T-cell (primary cell): ENCODE measurements at regions not wholly inside any gene's neighbourhood (a gene's known extent, or its start where the extent isn't known, plus 50 kb on each side); places are given as distances from the start of the nearest gene placed in this dataset.

Experiments used
- ATAC-seq, 4 experiments: fragments of 200-7000 bp in 3 of 4; fragments of 150-1000 bp in 1 of 4; cut with Tn5 transposase; replicated peaks in 1 of 4; 1 replicate in 3 of 4; 2 replicates in 1 of 4; pipeline ENCODE4 v1.10.0; 2021; ENCODE audit warnings: moderate library complexity in 3 of 4, mild to moderate bottlenecking in 2 of 4, moderate number of reproducible peaks in 1 of 4
- CTCF ChIA-PET, 2 donors: fragments of 300-600 bp; sonication (Branson Sonifier 250); formaldehyde crosslinking; loops; one replicate each; lab custom pipeline; 2022; ENCODE audit warnings: antibody characterized with exemption in 2 of 2; lab: Charles Lee
- POLR2A ChIA-PET, 2 donors: fragments of 300-600 bp; sonication (Branson Sonifier 250); formaldehyde crosslinking; loops; one replicate each; lab custom pipeline; 2022; ENCODE audit warnings: antibody characterized with exemption in 2 of 2; lab: Charles Lee
- DNase-seq, 35 experiments: peaks; one replicate each; pipeline versions ENCODE4 v3.0.0 to v3.0.0-alpha.2; 2013 to 2023
- H3K27ac ChIP-seq: one replicate; pipeline ENCODE4 v1.5.1; 2013; ENCODE audit warnings: low read length
- H3K27me3 ChIP-seq, 2 experiments: replicated peaks in 1 of 2; 1 replicate in 1 of 2; 2 replicates in 1 of 2; pipeline versions ENCODE4 v1.6.1 to v1.7.0; 2013; ENCODE audit warnings: low read length in 1 of 2, mixed read lengths in 1 of 2; ENCODE audit not compliant: control insufficient read depth in 2 of 2, insufficient read depth in 2 of 2; ENCODE audit errors: extremely low read depth in 1 of 2
- H3K36me3 ChIP-seq, 2 donors: 1 replicate in 1 of 2; 2 replicates in 1 of 2; pipeline versions ENCODE4 v1.6.1 to v1.7.0; 2013; ENCODE audit warnings: low read length in 1 of 2; ENCODE audit not compliant: control insufficient read depth in 2 of 2, insufficient read depth in 1 of 2; ENCODE audit errors: extremely low read depth in 1 of 2
- H3K4me1 ChIP-seq, 2 experiments: 1 replicate in 1 of 2; 2 replicates in 1 of 2; pipeline versions ENCODE4 v1.6.1 to v1.7.0; 2013; ENCODE audit warnings: low read length in 2 of 2, mixed read lengths in 1 of 2; ENCODE audit not compliant: insufficient read depth in 2 of 2, control insufficient read depth in 1 of 2; ENCODE audit errors: extremely low read depth in 1 of 2
- H3K4me3 ChIP-seq, 2 donors: 1 replicate in 1 of 2; 2 replicates in 1 of 2; pipeline versions ENCODE4 v1.5.1 to v1.7.0; 2013; ENCODE audit warnings: mild to moderate bottlenecking in 2 of 2, low read length in 1 of 2, moderate library complexity in 1 of 2; ENCODE audit not compliant: control insufficient read depth in 1 of 2; ENCODE audit errors: extremely low read depth in 1 of 2
- H3K9me3 ChIP-seq: 2 replicates; pipeline ENCODE4 v1.7.0; 2013
- H3K27ac Mint-ChIP-seq, 2 donors: one replicate each; pipeline ENCODE4 v1.8.0; 2020 to 2021; ENCODE audit warnings: mild to moderate bottlenecking in 2 of 2, mixed read lengths in 2 of 2
- H3K27me3 Mint-ChIP-seq, 2 donors: one replicate each; pipeline ENCODE4 v1.8.0; 2021 to 2022; ENCODE audit warnings: mixed read lengths in 2 of 2
- H3K36me3 Mint-ChIP-seq: one replicate; pipeline ENCODE4 v1.8.0; 2021; ENCODE audit warnings: mixed read lengths
- H3K4me1 Mint-ChIP-seq, 3 donors: one replicate each; pipeline ENCODE4 v1.8.0; 2020 to 2022; ENCODE audit warnings: mixed read lengths in 3 of 3, mild to moderate bottlenecking in 1 of 3
- H3K4me3 Mint-ChIP-seq, 3 donors: one replicate each; pipeline ENCODE4 v1.8.0; 2020 to 2022; ENCODE audit warnings: mild to moderate bottlenecking in 3 of 3, mixed read lengths in 3 of 3, moderate library complexity in 3 of 3
- H3K9me3 Mint-ChIP-seq, 3 donors: one replicate each; pipeline ENCODE4 v1.8.0; 2020 to 2022; ENCODE audit warnings: mixed read lengths in 3 of 3
- WGBS: methylation state at CpG from one replicate; pipeline ENCODE4 v1.1.5; 2013; ENCODE audit warnings: missing lambda C conversion rate; ENCODE audit not compliant: insufficient coverage; 5-methylcytosine and 5-hydroxymethylcytosine counted together

- DNase-seq (no peak), ATAC-seq (no peak)
- H3K4me3 Mint-ChIP-seq, result no peak overlapping the region
- Histone ChIP-seq H3K27me3 (peaks cover 0 to 24% of the 10 kb centered on the region in 2 experiments), H3K36me3 (no peaks in the 10 kb centered on the region), H3K27ac (no peak overlapping the region), H3K4me1 (no peaks in the 10 kb centered on the region), H3K4me3 (no peak overlapping the region), H3K9me3 (no peaks in the 10 kb centered on the region)
- 100% methylated on average over 1 of the region's 2 CpGs for WGBS
- ChIA-PET CTCF (no interaction called here), POLR2A (no interaction called here)
- no peaks in the 10 kb centered on the region for H3K36me3 Mint-ChIP-seq
- H3K4me1 Mint-ChIP-seq, result no peaks in the 10 kb centered on the region
- no peak overlapping the region for H3K27ac Mint-ChIP-seq
- H3K9me3 Mint-ChIP-seq, result no peaks in the 10 kb centered on the region
- H3K27me3 Mint-ChIP-seq, result peaks cover 5 to 10% of the 10 kb centered on the region in 2 donors
Measured at GRCh38 chr5:171706736-171707441, 78.7 kb upstream of the SMIM23 start.

GRCh38 chr5:171707442-171707792 lies 78.2 kb upstream of the SMIM23 start:
- no peaks in the 10 kb centered on the region for H3K36me3 ChIP-seq
- CTCF ChIA-PET, result no interaction called here
- POLR2A ChIA-PET, result no interaction called here

GRCh38 chr5:171709930-171710329 lies 75.7 kb upstream of the SMIM23 start:
- H3K9me3 ChIP-seq, result no peaks in the 10 kb centered on the region
- H3K36me3 ChIP-seq, result no peaks in the 10 kb centered on the region
- no peak overlapping the region for H3K4me3 Mint-ChIP-seq
- DNase-seq (no peak), ATAC-seq (no peak)
- CTCF ChIA-PET, result no interaction called here
- H3K27me3 Mint-ChIP-seq, result peaks cover 8 to 11% of the 10 kb centered on the region in 2 donors
- H3K27ac ChIP-seq, result no peak overlapping the region
- no peak overlapping the region for H3K4me3 ChIP-seq
- POLR2A ChIA-PET, result no interaction called here
- H3K36me3 Mint-ChIP-seq, result no peaks in the 10 kb centered on the region
- H3K4me1 Mint-ChIP-seq, result no peaks in the 10 kb centered on the region
- no peaks in the 10 kb centered on the region for H3K9me3 Mint-ChIP-seq
- WGBS, result 78% methylated on average over 3 of the region's 5 CpGs
- H3K4me1 ChIP-seq, result no peaks in the 10 kb centered on the region
- H3K27me3 ChIP-seq, result peaks cover 0 to 15% of the 10 kb centered on the region in 2 experiments
- H3K27ac Mint-ChIP-seq, result no peak overlapping the region

More at GRCh38 chr5:171707442-171707792, 78.2 kb upstream of the SMIM23 start:
- DNase-seq (no peak), ATAC-seq (no peak)
- Mint-ChIP-seq H3K36me3 (no peaks in the 10 kb centered on the region), H3K9me3 (no peaks in the 10 kb centered on the region), H3K4me1 (no peaks in the 10 kb centered on the region), H3K27me3 (peaks cover 8 to 13% of the 10 kb centered on the region in 2 donors), H3K27ac (no peak overlapping the region), H3K4me3 (no peak overlapping the region)
- no peaks in the 10 kb centered on the region for H3K4me1 ChIP-seq
- H3K27ac ChIP-seq, result no peak overlapping the region
- no peak overlapping the region for H3K4me3 ChIP-seq
- WGBS, result 75% methylated on average over 1 of the region's 1 CpG
- peaks cover 0 to 27% of the 10 kb centered on the region in 2 experiments for H3K27me3 ChIP-seq
- H3K9me3 ChIP-seq, result no peaks in the 10 kb centered on the region

GRCh38 chr5:171710451-171711024 lies 75.1 kb upstream of the SMIM23 start:
- Histone ChIP-seq H3K9me3 (no peaks in the 10 kb centered on the region), H3K4me3 (no peak overlapping the region), H3K27me3 (peaks cover 0 to 17% of the 10 kb centered on the region in 2 experiments), H3K36me3 (no peaks in the 10 kb centered on the region), H3K4me1 (no peaks in the 10 kb centered on the region), H3K27ac (no peak overlapping the region)
- DNase-seq (no peak), ATAC-seq (no peak)
- no peaks in the 10 kb centered on the region for H3K36me3 Mint-ChIP-seq
- ChIA-PET CTCF (no interaction called here), POLR2A (no interaction called here)
- H3K27ac Mint-ChIP-seq, result no peak overlapping the region
- no peaks in the 10 kb centered on the region for H3K9me3 Mint-ChIP-seq
- peaks cover 6 to 9% of the 10 kb centered on the region in 2 donors for H3K27me3 Mint-ChIP-seq
- H3K4me1 Mint-ChIP-seq, result no peaks in the 10 kb centered on the region
- no peak overlapping the region for H3K4me3 Mint-ChIP-seq
- 88% methylated on average over 5 of the region's 5 CpGs for WGBS

- Histone ChIP-seq H3K4me3 (no peak overlapping the region), H3K27ac (no peak overlapping the region), H3K4me1 (no peaks in the 10 kb centered on the region), H3K27me3 (peaks cover 0 to 17% of the 10 kb centered on the region in 2 experiments), H3K9me3 (no peaks in the 10 kb centered on the region), H3K36me3 (no peaks in the 10 kb centered on the region)
- ATAC-seq, result no peak
- WGBS, result 85% methylated on average over 4 of the region's 6 CpGs
- Mint-ChIP-seq H3K4me1 (no peaks in the 10 kb centered on the region), H3K36me3 (no peaks in the 10 kb centered on the region), H3K4me3 (no peak overlapping the region), H3K9me3 (no peaks in the 10 kb centered on the region), H3K27ac (no peak overlapping the region), H3K27me3 (peaks cover 4 to 10% of the 10 kb centered on the region in 2 donors)
- CTCF ChIA-PET, result no interaction called here
- DNase-seq, result no peak
- POLR2A ChIA-PET, result no interaction called here
Measured at GRCh38 chr5:171711571-171711970, 74.0 kb upstream of the SMIM23 start.

GRCh38 chr5:171712616-171713015 lies 73.0 kb upstream of the SMIM23 start:
- H3K9me3 Mint-ChIP-seq, result no peaks in the 10 kb centered on the region
- WGBS, result 80% methylated on average over 4 of the region's 4 CpGs
- Histone ChIP-seq H3K36me3 (no peaks in the 10 kb centered on the region), H3K4me1 (no peaks in the 10 kb centered on the region), H3K27ac (no peak overlapping the region), H3K4me3 (no peak overlapping the region), H3K27me3 (peaks cover 0 to 17% of the 10 kb centered on the region in 2 experiments), H3K9me3 (no peaks in the 10 kb centered on the region)
- CTCF ChIA-PET, result no interaction called here
- POLR2A ChIA-PET, result interaction anchor here in 1 of 2 donors (0.5 kb wide), 1 partner anchor 278 kb away, joined by 3 read pairs; no protein-coding TSS in a partner anchor
- H3K4me3 Mint-ChIP-seq, result no peak overlapping the region
- H3K36me3 Mint-ChIP-seq, result no peaks in the 10 kb centered on the region
- ATAC-seq (no peak), DNase-seq (no peak)
- H3K27ac Mint-ChIP-seq, result no peak overlapping the region
- H3K4me1 Mint-ChIP-seq, result no peaks in the 10 kb centered on the region
- peaks cover 4 to 10% of the 10 kb centered on the region in 2 donors for H3K27me3 Mint-ChIP-seq
